Epithelial cell of proximal tubule (primary cell): ENCODE measurements at regions not wholly inside any gene's neighbourhood (a gene's known extent, or its start where the extent isn't known, plus 50 kb on each side); places are given as distances from the start of the nearest gene placed in this dataset.

ENCODE experiments used
- DNase-seq: peaks from one replicate; pipeline ENCODE4 v3.0.0-alpha.2; 2011; ENCODE audit warnings: low read depth
- H3K4me3 ChIP-seq: 2 replicates; pipeline ENCODE4 v1.5.1; 2011; ENCODE audit warnings: low read depth, mild to moderate bottlenecking, low read length
- CTCF ChIP-seq: conservative IDR thresholded peaks from 2 replicates; pipeline ENCODE4 v1.5.1; 2012; ENCODE audit warnings: low read depth, mild to moderate bottlenecking, low read length

GRCh38 chr3:168443965-168444364, 348.2 kb upstream of the GOLIM4 start:
- TF ChIP-seq CTCF, result no peak
- no peak overlapping the region for H3K4me3 ChIP-seq
- no peak for DNase-seq

GRCh38 chr3:168442502-168442901, 346.8 kb upstream of the GOLIM4 start:
- no peak for TF ChIP-seq CTCF

GRCh38 chr3:168436245-168436724, 340.6 kb upstream of the GOLIM4 start:
- no peak for TF ChIP-seq CTCF
- H3K4me3 ChIP-seq, result no peak overlapping the region
- no peak for DNase-seq

More at GRCh38 chr3:168442502-168442901, 346.8 kb upstream of the GOLIM4 start:
- no peak overlapping the region for H3K4me3 ChIP-seq
- no peak for DNase-seq

- TF ChIP-seq CTCF, result no peak
- no peak for DNase-seq
- no peak overlapping the region for H3K4me3 ChIP-seq
Observed at GRCh38 chr3:168431491-168431890, 335.8 kb upstream of the GOLIM4 start.

GRCh38 chr3:168427835-168428475, 332.2 kb upstream of the GOLIM4 start:
- no peak for DNase-seq
- TF ChIP-seq CTCF, result no peak
- H3K4me3 ChIP-seq, result no peak overlapping the region

GRCh38 chr3:168427156-168427555, 331.4 kb upstream of the GOLIM4 start:
- no peak for TF ChIP-seq CTCF

GRCh38 chr3:168425936-168426595, 330.3 kb upstream of the GOLIM4 start:
- DNase-seq, result no peak
- TF ChIP-seq CTCF, result no peak
- no peak overlapping the region for H3K4me3 ChIP-seq

More at GRCh38 chr3:168427156-168427555, 331.4 kb upstream of the GOLIM4 start:
- H3K4me3 ChIP-seq, result no peak overlapping the region
- DNase-seq, result no peak
